ENCODE measurements at regions not wholly inside any gene's neighbourhood (a gene's known extent, or its start where the extent isn't known, plus 50 kb on each side); places are given as distances from the start of the nearest gene placed in this dataset.

- Histone ChIP-seq H3K9ac (ENCODE audit: extremely low read depth, low read length, poor library complexity, severe bottlenecking) (no peak overlapping the region), H3K4me1 (ENCODE audit: control insufficient read depth, insufficient read depth, low read length) (no peaks in the 10 kb centered on the region), H3K9me3 (ENCODE audit: control insufficient read depth, low read length) (no peaks in the 10 kb centered on the region), H3K36me3 (ENCODE audit: control insufficient read depth, insufficient read depth, low read length) (no peaks in the 10 kb centered on the region), H3K27me3 (ENCODE audit: control insufficient read depth, insufficient read depth, low read length, poor library complexity, severe bottlenecking) (no peaks in the 10 kb centered on the region), H3K4me3 (ENCODE audit: low read length) (no peak overlapping the region), H3K27ac (ENCODE audit: low read depth, low read length) (no peak overlapping the region)
- no peak for TF ChIP-seq CTCF (conservative IDR thresholded peaks at IDR 0.05)
- no peak for DNase-seq
- H3K9me3 Mint-ChIP-seq: no peaks in the 10 kb centered on the region
- peaks cover 14% of the 10 kb centered on the region for H3K4me1 Mint-ChIP-seq
- H3K27me3 Mint-ChIP-seq (ENCODE audit: insufficient read depth): no peaks in the 10 kb centered on the region
- H3K36me3 Mint-ChIP-seq (ENCODE audit: low read depth): no peaks in the 10 kb centered on the region
- H3K4me3 Mint-ChIP-seq: no peak overlapping the region
- WGBS, 2 experiments (ENCODE audit: insufficient coverage in 1 of 2, insufficient read length in 1 of 2): 91 to 93% methylated on average over 3 of the region's 3 CpGs
- no peak overlapping the region for H3K27ac Mint-ChIP-seq
Measured at GRCh38 chr6:10141746-10142443, 273.0 kb downstream of the TFAP2A start.

- Mint-ChIP-seq H3K27ac (no peak overlapping the region), H3K36me3 (ENCODE audit: low read depth) (no peaks in the 10 kb centered on the region)
- no peaks in the 10 kb centered on the region for H3K9me3 ChIP-seq (ENCODE audit: control insufficient read depth, low read length)
Measured at GRCh38 chr6:10140824-10141223, 274.1 kb downstream of the TFAP2A start.

GRCh38 chr6:10140136-10140535 is 274.7 kb downstream of the TFAP2A start:
- Histone ChIP-seq H3K4me3 (ENCODE audit: low read length) (no peak overlapping the region), H3K36me3 (ENCODE audit: control insufficient read depth, insufficient read depth, low read length) (no peaks in the 10 kb centered on the region), H3K27ac (ENCODE audit: low read depth, low read length) (no peak overlapping the region), H3K9me3 (ENCODE audit: control insufficient read depth, low read length) (no peaks in the 10 kb centered on the region), H3K9ac (ENCODE audit: extremely low read depth, low read length, poor library complexity, severe bottlenecking) (no peak overlapping the region), H3K27me3 (ENCODE audit: control insufficient read depth, insufficient read depth, low read length, poor library complexity, severe bottlenecking) (no peaks in the 10 kb centered on the region), H3K4me1 (ENCODE audit: control insufficient read depth, insufficient read depth, low read length) (no peaks in the 10 kb centered on the region)
- Mint-ChIP-seq H3K27ac (no peak overlapping the region), H3K4me1 (peaks cover 12% of the 10 kb centered on the region), H3K9me3 (peaks cover 4% of the 10 kb centered on the region), H3K27me3 (ENCODE audit: insufficient read depth) (no peaks in the 10 kb centered on the region), H3K36me3 (ENCODE audit: low read depth) (no peaks in the 10 kb centered on the region), H3K4me3 (no peak overlapping the region)
- no peak for TF ChIP-seq CTCF (conservative IDR thresholded peaks at IDR 0.05)
- DNase-seq: no peak
- WGBS, 2 experiments (ENCODE audit: insufficient coverage in 1 of 2, insufficient read length in 1 of 2): 70 to 88% methylated on average over 2 to 3 of the region's 3 CpGs

More at GRCh38 chr6:10140824-10141223, 274.1 kb downstream of the TFAP2A start:
- WGBS, 2 experiments (ENCODE audit: insufficient coverage in 1 of 2, insufficient read length in 1 of 2): 88 to 92% methylated on average over 2 to 3 of the region's 3 CpGs
- Histone ChIP-seq H3K36me3 (ENCODE audit: control insufficient read depth, insufficient read depth, low read length) (no peaks in the 10 kb centered on the region), H3K27me3 (ENCODE audit: control insufficient read depth, insufficient read depth, low read length, poor library complexity, severe bottlenecking) (no peaks in the 10 kb centered on the region), H3K9ac (ENCODE audit: extremely low read depth, low read length, poor library complexity, severe bottlenecking) (no peak overlapping the region), H3K27ac (ENCODE audit: low read depth, low read length) (no peak overlapping the region), H3K4me1 (ENCODE audit: control insufficient read depth, insufficient read depth, low read length) (no peaks in the 10 kb centered on the region), H3K4me3 (ENCODE audit: low read length) (no peak overlapping the region)
- peaks cover 12% of the 10 kb centered on the region for H3K4me1 Mint-ChIP-seq
- TF ChIP-seq CTCF (conservative IDR thresholded peaks at IDR 0.05): no peak
- H3K4me3 Mint-ChIP-seq: no peak overlapping the region
- H3K9me3 Mint-ChIP-seq: no peaks in the 10 kb centered on the region
- H3K27me3 Mint-ChIP-seq (ENCODE audit: insufficient read depth): no peaks in the 10 kb centered on the region
- no peak for DNase-seq

All from endodermal cell (in vitro differentiated cells).